ENCODE measurements at regions not wholly inside any gene's neighbourhood (a gene's known extent, or its start where the extent isn't known, plus 50 kb on each side); places are given as distances from the start of the nearest gene placed in this dataset.

- no peak for ATAC-seq
Measured at GRCh38 chr2:16125614-16126516, 185.5 kb downstream of the MYCN start.

GRCh38 chr2:16124881-16125613 is 184.7 kb downstream of the MYCN start:
- no peak for DNase-seq
- no peak for ATAC-seq

More at GRCh38 chr2:16125614-16126516, 185.5 kb downstream of the MYCN start:
- DNase-seq = no peak
- intact Hi-C loops (cut with micrococcal nuclease) = no loop called here

GRCh38 chr2:16123856-16124780 is 183.8 kb downstream of the MYCN start:
- ATAC-seq (no peak), DNase-seq (no peak)
- intact Hi-C loops (cut with micrococcal nuclease) = no loop called here

More at GRCh38 chr2:16124881-16125613, 184.7 kb downstream of the MYCN start:
- intact Hi-C loops (cut with micrococcal nuclease) = no loop called here

GRCh38 chr2:16123421-16123820 is 183.1 kb downstream of the MYCN start:
- no peak for DNase-seq
- intact Hi-C loops (cut with micrococcal nuclease) = no loop called here
- no peak for ATAC-seq

- DNase-seq = no peak
- intact Hi-C loops (cut with micrococcal nuclease) = no loop called here
- ATAC-seq = no peak
Measured at GRCh38 chr2:16122556-16122955, 182.2 kb downstream of the MYCN start.

GRCh38 chr2:16121986-16122390 is 181.6 kb downstream of the MYCN start:
- ATAC-seq = no peak
- intact Hi-C loops (cut with micrococcal nuclease) = no loop called here
- DNase-seq = no peak

- ATAC-seq (no peak), DNase-seq (no peak)
- intact Hi-C loops (cut with micrococcal nuclease) = no loop called here
Measured at GRCh38 chr2:16121231-16121985, 181.1 kb downstream of the MYCN start.

- no peak for ATAC-seq
- intact Hi-C loops (cut with micrococcal nuclease) = no loop called here
Measured at GRCh38 chr2:16120591-16121180, 180.3 kb downstream of the MYCN start.

GRCh38 chr2:16119741-16120140 is 179.4 kb downstream of the MYCN start:
- intact Hi-C loops (cut with micrococcal nuclease) = no loop called here
- DNase-seq = no peak
- no peak for ATAC-seq

More at GRCh38 chr2:16120591-16121180, 180.3 kb downstream of the MYCN start:
- no peak for DNase-seq

- intact Hi-C loops (cut with micrococcal nuclease) = no loop called here
- no peak for DNase-seq
- ATAC-seq = no peak
Measured at GRCh38 chr2:16118611-16119590, 178.6 kb downstream of the MYCN start.

- DNase-seq (no peak), ATAC-seq (no peak)
- intact Hi-C loops (cut with micrococcal nuclease) = no loop called here
Measured at GRCh38 chr2:16117791-16118610, 177.7 kb downstream of the MYCN start.

GRCh38 chr2:16117021-16117700 is 176.8 kb downstream of the MYCN start:
- no peak for DNase-seq
- intact Hi-C loops (cut with micrococcal nuclease) = no loop called here
- no peak for ATAC-seq

GRCh38 chr2:16115881-16116830 is 175.8 kb downstream of the MYCN start:
- ATAC-seq = no peak
- DNase-seq = no peak

GRCh38 chr2:16115291-16115690 is 174.9 kb downstream of the MYCN start:
- intact Hi-C loops (cut with micrococcal nuclease) = no loop called here
- ATAC-seq = no peak
- no peak for DNase-seq

More at GRCh38 chr2:16115881-16116830, 175.8 kb downstream of the MYCN start:
- intact Hi-C loops (cut with micrococcal nuclease) = no loop called here

GRCh38 chr2:16114836-16115235 is 174.5 kb downstream of the MYCN start:
- DNase-seq (no peak), ATAC-seq (no peak)
- intact Hi-C loops (cut with micrococcal nuclease) = no loop called here
